Forelimb muscle (tissue), 1 donor: ENCODE measurements at regions not wholly inside any gene's neighbourhood (a gene's known extent, or its start where the extent isn't known, plus 50 kb on each side); places are given as distances from the start of the nearest gene placed in this dataset.

ENCODE experiments used
- DNase-seq: peaks from one replicate; pipeline ENCODE4 v3.0.0-alpha.2; 2013; ENCODE audit warnings: low read depth

GRCh38 chr9:84583866-84584265 is 85.7 kb upstream of the NTRK2 start:
- DNase-seq, result no peak

- no peak for DNase-seq
These were observed 82.9 kb upstream of the NTRK2 start for GRCh38 chr9:84586662-84587061.

- DNase-seq, result no peak
These were observed 82.4 kb upstream of the NTRK2 start for GRCh38 chr9:84587153-84587552.

GRCh38 chr9:84589542-84589941 is 80.0 kb upstream of the NTRK2 start:
- DNase-seq, result no peak

- no peak for DNase-seq
These were observed 78.8 kb upstream of the NTRK2 start for GRCh38 chr9:84590706-84591105.

- DNase-seq, result no peak
These were observed 76.6 kb upstream of the NTRK2 start for GRCh38 chr9:84592918-84593317.

- no peak for DNase-seq
These were observed 76.2 kb upstream of the NTRK2 start for GRCh38 chr9:84593352-84593751.

- DNase-seq, result no peak
These were observed 72.4 kb upstream of the NTRK2 start for GRCh38 chr9:84597131-84597530.

- DNase-seq, result no peak
These were observed 70.5 kb upstream of the NTRK2 start for GRCh38 chr9:84598921-84599636.

- no peak for DNase-seq
These were observed 68.8 kb upstream of the NTRK2 start for GRCh38 chr9:84600739-84601138.

GRCh38 chr9:84604223-84604622 is 65.3 kb upstream of the NTRK2 start:
- DNase-seq, result no peak

- no peak for DNase-seq
These were observed 59.8 kb upstream of the NTRK2 start for GRCh38 chr9:84609779-84610178.

GRCh38 chr9:84613431-84613830 is 56.1 kb upstream of the NTRK2 start:
- DNase-seq, result no peak

GRCh38 chr9:84615544-84615943 is 54.0 kb upstream of the NTRK2 start:
- no peak for DNase-seq

GRCh38 chr9:84617411-84618029 is 52.0 kb upstream of the NTRK2 start:
- DNase-seq, result no peak
